HG03060 (cell line): ENCODE measurements at regions not wholly inside any gene's neighbourhood (a gene's known extent, or its start where the extent isn't known, plus 50 kb on each side); places are given as distances from the start of the nearest gene placed in this dataset.
"Not testable (repeated sequence)": the region's sequence is repeated elsewhere in the genome, so short reads cannot be mapped to it uniquely, and the experiment has no call there.

Experiments
- ATAC-seq: cut with Tn5 transposase; IDR thresholded peaks from one replicate; pipeline ENCODE4 v1.9.1; 2021; ENCODE audit warnings: low read depth, moderate number of reproducible peaks; ENCODE audit not compliant: unreplicated experiment

GRCh38 chr9:129561594-129562281 is 59.2 kb downstream of the C9orf50 start:
- ATAC-seq: no peak

GRCh38 chr9:129560881-129561306 is 60.0 kb downstream of the C9orf50 start:
- no peak for ATAC-seq

GRCh38 chr9:129559506-129559881 is 61.4 kb downstream of the C9orf50 start:
- ATAC-seq: no peak

GRCh38 chr9:129558551-129559505 is 62.1 kb downstream of the C9orf50 start:
- ATAC-seq: no peak

GRCh38 chr9:129558063-129558550 is 62.8 kb downstream of the C9orf50 start:
- no peak for ATAC-seq

- ATAC-seq: no peak
These were observed 63.5 kb downstream of the C9orf50 start for GRCh38 chr9:129557192-129558036.

- ATAC-seq: no peak
These were observed 64.3 kb downstream of the C9orf50 start for GRCh38 chr9:129556491-129557191.

- ATAC-seq: no peak
These were observed 65.2 kb downstream of the C9orf50 start for GRCh38 chr9:129555512-129556215.

GRCh38 chr9:129554649-129555048 is 66.3 kb downstream of the C9orf50 start:
- ATAC-seq: no peak

- ATAC-seq: no peak
These were observed 67.6 kb downstream of the C9orf50 start for GRCh38 chr9:129553277-129553676.

GRCh38 chr9:129552064-129552463 is 68.8 kb downstream of the C9orf50 start:
- ATAC-seq: no peak

GRCh38 chr9:129551393-129551973 is 69.4 kb downstream of the C9orf50 start:
- ATAC-seq: no peak

GRCh38 chr9:129550977-129551376 is 69.9 kb downstream of the C9orf50 start:
- not testable (repeated sequence) for ATAC-seq

GRCh38 chr9:129550199-129550839 is 70.6 kb downstream of the C9orf50 start:
- ATAC-seq: no peak

GRCh38 chr9:129549684-129550083 is 71.2 kb downstream of the C9orf50 start:
- no peak for ATAC-seq

- no peak for ATAC-seq
These were observed 71.8 kb downstream of the C9orf50 start for GRCh38 chr9:129549139-129549538.

- no peak for ATAC-seq
These were observed 72.2 kb downstream of the C9orf50 start for GRCh38 chr9:129548571-129549135.

- no peak for ATAC-seq
These were observed 72.9 kb downstream of the C9orf50 start for GRCh38 chr9:129547869-129548570.
